Fibroblast of pulmonary artery (primary cell): ENCODE measurements at regions not wholly inside any gene's neighbourhood (a gene's known extent, or its start where the extent isn't known, plus 50 kb on each side); places are given as distances from the start of the nearest gene placed in this dataset.

Experiments
- DNase-seq: peaks from one replicate; pipeline ENCODE4 v3.0.0-alpha.2; 2010; ENCODE audit warnings: low read depth
- H3K4me3 ChIP-seq: replicated peaks from 2 replicates; pipeline ENCODE4 v1.5.1; 2011; ENCODE audit warnings: low read depth, mild to moderate bottlenecking, control low read depth, low read length, moderate library complexity
- TF ChIP-seq, protein P1 (sequence below): IDR thresholded peaks from 2 replicates; pipeline ENCODE4 v1.5.1; 2011; ENCODE audit warnings: mild to moderate bottlenecking, control low read depth, low read length, inconsistent platforms; ENCODE audit errors: missing control alignments

DNA sequence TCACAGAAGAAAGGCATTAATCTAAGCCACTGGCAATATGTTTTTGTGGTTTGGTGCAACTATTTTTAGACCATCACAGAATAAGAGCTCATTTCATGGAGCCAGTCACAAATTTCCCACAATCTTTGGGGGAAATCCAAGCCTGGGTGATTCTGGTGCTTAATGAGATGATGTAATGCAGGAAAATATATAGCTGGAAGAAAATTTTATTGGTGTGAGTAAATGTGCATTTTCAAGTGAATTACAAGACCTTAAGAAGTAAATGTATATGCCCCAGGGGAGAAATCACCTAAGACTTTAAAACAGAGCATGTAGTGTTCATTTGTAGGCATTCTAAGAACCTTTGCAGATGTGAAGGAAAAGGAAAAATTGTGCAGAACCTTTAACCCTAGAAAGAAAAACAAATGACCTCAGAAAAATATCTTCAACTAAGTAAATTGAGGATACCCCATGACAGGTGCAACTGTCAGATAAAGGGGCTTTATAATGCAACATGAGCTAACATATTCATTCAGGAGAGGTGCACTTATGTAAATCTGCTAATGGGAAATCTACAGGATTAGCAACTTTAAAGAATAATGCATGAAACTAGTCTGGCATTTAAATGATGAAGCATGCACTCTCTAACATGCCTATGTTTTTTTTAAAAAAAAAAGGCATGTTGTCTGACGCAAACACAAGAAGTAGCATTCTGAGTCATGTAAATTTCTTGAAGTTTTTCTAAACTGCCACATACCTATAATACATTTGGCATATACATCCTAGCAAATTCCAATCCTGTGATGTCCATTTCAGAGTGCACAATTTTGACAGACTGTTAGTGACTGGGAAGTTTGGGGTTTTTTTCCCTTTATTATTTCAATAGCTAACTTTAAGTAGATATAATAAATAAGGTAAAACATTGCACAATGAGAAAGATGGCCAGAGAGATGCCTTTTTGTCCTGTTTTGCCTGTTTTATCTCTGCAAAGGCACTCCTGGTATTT lies 105.1 kb downstream of the MEX3B start:
- no peak overlapping the region for H3K4me3 ChIP-seq
- TF ChIP-seq, protein P1, sequence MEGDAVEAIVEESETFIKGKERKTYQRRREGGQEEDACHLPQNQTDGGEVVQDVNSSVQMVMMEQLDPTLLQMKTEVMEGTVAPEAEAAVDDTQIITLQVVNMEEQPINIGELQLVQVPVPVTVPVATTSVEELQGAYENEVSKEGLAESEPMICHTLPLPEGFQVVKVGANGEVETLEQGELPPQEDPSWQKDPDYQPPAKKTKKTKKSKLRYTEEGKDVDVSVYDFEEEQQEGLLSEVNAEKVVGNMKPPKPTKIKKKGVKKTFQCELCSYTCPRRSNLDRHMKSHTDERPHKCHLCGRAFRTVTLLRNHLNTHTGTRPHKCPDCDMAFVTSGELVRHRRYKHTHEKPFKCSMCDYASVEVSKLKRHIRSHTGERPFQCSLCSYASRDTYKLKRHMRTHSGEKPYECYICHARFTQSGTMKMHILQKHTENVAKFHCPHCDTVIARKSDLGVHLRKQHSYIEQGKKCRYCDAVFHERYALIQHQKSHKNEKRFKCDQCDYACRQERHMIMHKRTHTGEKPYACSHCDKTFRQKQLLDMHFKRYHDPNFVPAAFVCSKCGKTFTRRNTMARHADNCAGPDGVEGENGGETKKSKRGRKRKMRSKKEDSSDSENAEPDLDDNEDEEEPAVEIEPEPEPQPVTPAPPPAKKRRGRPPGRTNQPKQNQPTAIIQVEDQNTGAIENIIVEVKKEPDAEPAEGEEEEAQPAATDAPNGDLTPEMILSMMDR = no peak
- peak; percentile 27 for DNase-seq

DNA sequence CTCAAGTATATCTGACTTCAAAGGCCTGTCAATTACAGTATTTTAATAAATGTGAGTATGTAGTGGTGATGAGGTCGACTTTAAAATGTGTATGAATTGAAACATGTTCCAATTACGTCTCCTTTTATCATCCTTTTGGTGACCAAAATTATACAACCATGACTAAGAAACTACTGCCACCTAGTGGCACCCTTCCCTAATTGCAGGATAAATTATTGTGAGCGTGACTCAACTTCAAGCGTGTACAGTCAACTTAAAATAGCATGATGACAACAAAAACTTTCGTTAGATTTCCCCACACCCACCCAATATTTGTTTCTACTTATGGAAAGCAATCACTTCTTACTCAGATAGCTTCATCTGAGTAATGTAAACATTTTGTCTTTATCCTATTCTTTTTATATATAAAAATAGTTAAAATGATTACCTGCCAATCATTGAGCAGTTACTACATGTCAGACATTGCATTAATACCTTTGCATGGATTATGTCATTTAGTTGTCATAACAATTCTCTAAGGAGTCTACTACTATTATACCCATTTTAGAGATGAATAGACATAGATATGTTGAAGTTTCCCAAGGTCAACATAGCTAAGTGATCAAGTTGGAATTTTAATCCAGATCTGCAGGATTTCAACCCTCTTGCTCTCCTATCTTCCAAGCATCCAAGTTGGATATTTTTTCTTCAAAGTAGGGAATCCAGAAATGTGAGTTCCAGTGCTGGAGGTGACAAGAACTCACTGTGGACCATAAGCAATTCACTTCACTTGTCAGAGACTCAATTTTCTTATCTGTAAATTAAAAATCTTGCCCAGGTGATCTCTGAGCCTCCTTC lies 106.0 kb downstream of the MEX3B start:
- TF ChIP-seq, protein P1 = peak; percentile 63
- no peak overlapping the region for H3K4me3 ChIP-seq
- DNase-seq = peak; percentile 70

DNA sequence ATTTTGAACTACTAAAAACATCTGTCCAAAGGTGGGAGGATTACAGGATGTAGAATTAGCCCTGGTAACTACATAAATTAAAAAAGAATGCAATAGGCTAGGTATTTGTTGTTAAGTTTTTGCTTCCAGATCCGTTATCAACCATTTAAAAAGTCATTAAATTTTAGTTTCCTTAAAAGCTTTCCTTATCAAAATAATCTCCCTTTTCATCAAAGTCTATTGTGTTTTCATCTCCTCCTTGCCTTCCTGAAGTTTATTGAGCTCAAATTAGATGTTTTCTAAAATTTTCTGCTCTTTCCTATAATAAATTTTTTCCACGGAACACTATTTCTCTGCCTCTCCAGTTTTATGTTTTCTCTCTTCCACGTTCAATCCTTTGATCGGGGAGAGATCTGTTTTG lies 108.6 kb downstream of the MEX3B start:
- no peak for DNase-seq
- TF ChIP-seq, protein P1 = no peak
- no peak overlapping the region for H3K4me3 ChIP-seq

DNA sequence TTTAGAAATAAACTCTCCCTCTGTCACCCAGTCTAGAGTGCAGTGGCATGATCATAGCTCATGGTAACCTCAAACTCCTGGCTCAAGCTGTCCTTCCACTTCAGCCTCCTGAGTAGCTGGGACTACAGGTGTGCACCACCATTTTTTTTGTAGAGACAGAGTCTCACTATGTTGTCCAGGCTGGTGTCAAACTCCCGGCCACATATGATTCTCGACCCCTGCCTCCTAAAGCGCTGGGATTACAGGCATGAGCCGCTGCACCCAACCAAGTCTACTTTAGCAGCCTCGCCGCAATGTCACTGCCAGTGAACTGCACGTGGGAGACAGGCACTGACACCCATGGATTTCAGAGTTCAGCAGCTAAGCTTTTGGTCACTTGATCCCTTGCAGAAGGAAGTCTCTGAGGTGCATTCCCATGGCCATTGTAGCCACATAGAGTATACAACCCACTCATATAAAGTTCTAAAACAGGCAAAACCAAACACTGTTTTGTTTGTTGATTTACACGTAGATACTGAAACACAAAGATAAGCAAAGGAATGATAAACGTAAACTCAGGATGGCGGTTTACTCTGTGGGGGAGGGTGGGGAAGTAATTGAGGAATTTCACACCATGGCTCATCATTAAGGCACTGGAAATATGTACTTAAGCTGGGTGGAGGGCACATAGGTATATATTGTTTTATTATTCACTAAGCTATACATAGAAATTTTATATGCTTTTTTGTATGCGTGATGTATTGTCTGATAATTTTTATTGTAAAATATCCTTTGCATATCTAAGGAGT lies 115.0 kb downstream of the MEX3B start:
- TF ChIP-seq, protein P1 = no peak
- DNase-seq = no peak
- no peak overlapping the region for H3K4me3 ChIP-seq

DNA sequence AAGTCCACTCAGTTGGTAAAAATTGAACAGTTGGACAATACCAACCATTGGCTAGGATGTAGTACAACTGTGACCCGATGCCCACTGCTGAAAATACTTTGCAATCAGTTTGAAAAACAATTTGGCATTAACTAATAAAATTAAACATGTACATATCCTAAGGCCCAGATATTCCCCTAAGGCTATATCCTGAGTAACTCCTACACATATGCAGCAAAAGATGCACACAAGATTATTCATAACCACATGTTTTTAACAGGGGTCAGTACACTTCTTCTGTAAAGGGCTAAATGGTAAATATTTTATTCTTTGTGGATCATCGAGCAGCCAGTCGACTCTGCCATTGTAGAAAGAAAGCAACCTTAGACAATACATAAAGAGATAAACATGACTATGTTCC lies 116.3 kb downstream of the MEX3B start:
- DNase-seq = no peak
- TF ChIP-seq, protein P1 = no peak
- no peak overlapping the region for H3K4me3 ChIP-seq

DNA sequence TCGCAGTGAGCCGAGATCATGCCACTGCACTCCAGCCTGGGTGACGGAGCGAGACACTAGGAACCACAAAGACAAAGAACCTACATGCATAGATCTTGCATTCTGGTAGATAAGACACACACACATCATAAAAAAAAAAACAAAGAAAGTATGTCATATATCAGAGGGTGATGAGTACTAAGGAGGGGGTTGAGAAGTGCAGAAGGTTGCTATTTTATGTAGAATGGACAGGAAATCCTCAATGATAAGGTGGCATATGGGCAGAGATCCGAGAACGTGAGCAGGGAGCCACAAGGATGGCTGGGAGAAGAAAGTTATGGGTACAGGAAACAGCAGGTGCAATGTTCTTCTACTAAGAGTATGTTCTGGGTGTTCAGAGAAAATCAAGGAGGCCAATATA lies 118.8 kb downstream of the MEX3B start:
- DNase-seq = no peak
- no peak overlapping the region for H3K4me3 ChIP-seq
- TF ChIP-seq, protein P1 = no peak
